Umbilical cord (tissue), 1 donor: ENCODE measurements at regions not wholly inside any gene's neighbourhood (a gene's known extent, or its start where the extent isn't known, plus 50 kb on each side); places are given as distances from the start of the nearest gene placed in this dataset.

Experiments used
- DNase-seq: peaks from one replicate; pipeline ENCODE4 v3.0.0-alpha.2; 2015; ENCODE audit warnings: low spot score

DNA sequence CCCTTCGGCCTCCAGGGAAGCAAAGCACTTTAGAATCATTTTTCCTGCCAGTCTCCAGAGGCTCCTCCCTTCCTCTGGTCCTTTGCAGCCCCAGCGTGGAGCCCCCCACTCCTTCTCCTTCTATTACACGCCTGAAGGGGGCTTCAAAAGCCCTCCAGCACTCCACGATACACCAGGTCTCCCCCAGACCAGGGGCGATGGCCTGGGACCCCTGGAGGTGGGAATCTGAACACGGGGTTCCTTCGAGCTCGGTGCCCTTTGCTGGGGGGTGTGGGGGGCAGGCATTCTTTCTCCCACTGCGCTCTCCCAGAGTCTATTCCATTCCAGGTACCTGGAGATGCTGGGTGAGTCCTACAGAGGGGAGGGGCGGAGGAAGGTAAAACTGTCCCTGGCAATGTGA lies 97.6 kb downstream of the HMX1 start:
- DNase-seq: no peak

GRCh38 chr4:8773124-8773931 lies 98.3 kb downstream of the HMX1 start:
- DNase-seq: no peak

GRCh38 chr4:8772499-8773123 lies 99.0 kb downstream of the HMX1 start:
- no peak for DNase-seq

- no peak for DNase-seq
These were observed 100.0 kb downstream of the HMX1 start for GRCh38 chr4:8771666-8772065.

GRCh38 chr4:8771258-8771590 lies 100.4 kb downstream of the HMX1 start:
- no peak for DNase-seq

DNA sequence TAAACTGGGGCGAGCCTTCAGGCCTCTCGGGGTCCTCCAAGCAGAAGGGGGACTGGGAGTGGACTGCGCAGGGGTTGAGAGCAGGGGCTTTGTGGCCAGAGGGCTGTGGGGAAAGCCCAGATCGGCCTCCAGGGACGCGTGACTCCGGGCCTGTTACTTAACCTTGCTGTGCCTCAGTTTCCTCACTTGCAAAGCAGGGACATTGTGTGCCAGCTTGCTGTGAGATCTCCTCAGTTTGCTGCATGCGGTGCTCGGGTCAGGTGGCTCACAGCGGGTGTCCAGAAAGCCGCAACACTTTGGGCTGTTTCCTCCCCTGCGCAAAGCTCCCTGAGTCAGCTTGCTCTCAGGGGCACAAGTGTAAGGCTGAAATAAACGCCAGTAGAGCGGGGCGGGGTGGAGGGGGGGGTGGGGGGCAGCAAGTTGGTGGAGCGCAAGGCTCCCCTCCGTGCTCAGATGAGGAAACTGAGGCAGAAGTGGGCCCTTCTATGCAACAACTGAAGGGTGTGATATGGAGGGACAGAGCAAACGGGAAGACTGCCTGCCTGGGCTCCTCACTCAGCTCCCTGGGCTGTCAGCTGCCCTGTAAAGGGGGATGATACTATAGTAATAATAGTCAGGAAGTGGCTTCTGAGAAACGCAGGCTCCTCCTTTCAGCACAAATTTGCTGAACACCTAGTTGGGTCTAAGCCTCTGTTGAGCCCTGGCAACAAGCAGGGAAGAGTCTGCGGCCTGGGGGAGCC lies 101.0 kb downstream of the HMX1 start:
- no peak for DNase-seq

DNA sequence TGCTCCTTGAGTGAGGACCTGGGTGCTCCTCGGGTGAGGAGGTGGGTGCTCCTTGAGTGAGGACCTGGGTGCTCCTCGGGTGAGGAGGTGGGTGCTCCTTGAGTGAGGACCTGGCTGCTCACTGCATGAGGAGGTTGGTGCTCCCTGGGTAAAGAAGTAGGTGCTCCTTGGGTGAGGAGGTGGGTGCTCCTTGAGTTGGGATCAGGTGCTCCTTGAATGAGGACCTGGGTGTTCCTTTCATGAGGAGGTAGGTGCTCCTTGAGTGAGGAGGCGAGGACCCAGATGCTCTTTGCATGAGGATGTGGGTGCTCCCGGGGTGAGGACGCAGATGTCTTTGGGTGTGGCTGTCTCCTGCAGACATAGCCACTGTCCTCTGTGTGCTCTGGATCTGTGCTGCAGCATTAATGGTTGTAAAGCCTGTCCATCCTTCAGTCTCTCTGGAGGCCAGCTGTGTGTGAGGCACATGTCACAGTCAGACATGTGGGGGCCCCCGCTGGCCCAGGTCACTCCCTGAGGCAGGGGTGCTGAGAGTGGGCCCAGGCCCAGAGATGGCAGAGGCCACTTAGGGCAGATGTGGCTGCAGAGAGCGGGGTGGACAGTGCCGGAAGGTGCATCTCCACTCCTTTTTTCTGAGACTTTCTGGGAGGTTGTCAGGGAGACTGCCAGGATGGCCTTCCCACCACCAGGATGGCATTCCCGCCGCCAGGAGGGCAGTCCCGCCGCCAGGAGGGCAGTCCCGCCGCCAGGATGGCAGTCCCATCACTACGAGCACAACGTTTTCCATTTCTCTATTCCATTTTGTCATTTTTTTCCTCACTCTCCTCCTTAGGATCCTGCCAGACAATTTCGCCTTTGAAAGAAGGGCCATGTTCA lies 101.8 kb downstream of the HMX1 start:
- DNase-seq: no peak

DNA sequence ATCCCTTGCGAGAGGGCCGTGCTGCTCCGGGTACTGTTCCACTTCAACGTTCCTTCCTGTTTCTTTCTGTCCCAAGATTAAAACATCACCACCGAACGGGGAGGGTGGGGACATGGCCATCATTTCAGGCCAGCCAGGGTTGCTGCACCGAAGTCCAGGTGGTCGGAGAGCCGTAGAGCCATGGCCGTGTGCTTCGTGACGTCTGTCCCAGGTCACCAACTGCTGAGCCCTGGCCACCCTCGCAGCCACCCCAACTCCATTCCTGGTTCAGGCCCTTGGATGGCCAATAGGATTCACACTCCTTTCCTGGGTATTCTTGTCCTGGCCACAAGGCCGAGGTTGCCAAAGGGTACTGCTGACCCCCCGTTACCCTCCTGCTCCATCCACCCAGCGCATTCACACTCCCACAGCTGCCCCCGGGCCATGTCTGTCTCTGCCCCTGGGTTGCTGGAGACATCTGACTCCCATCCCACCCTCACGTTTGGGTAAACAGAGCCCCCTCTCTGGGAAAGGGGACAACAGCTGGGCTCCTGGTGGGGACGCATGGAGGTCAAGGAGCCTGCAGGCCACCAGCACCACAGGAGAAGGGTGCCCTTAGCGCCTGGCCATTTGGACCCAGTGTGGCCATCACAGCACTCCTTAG lies 103.2 kb downstream of the HMX1 start:
- DNase-seq: no peak

- DNase-seq: no peak
These were observed 105.0 kb downstream of the HMX1 start for GRCh38 chr4:8766610-8767009.

- DNase-seq: no peak
These were observed 105.7 kb downstream of the HMX1 start for GRCh38 chr4:8765631-8766590.

DNA sequence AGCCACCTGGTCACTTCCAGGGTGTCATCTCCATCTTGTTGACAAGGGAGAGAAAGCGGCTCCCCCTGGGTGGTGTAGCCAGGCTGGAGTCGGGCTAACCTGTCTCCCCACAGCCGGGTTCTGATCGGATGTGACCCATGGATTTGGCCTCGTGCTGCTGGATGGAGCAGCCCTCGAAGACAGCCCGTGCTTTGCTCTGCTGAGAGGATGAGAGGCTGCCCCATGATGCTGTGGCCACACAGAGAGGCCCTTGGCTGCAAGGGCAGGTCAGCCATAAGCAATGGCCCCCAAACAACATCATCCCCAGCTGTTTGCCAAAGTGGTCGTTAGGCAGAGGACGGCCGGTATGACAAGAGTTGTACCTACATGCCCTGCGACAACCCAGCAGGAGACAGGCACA lies 106.6 kb downstream of the HMX1 start:
- no peak for DNase-seq

- DNase-seq: no peak
These were observed 107.4 kb downstream of the HMX1 start for GRCh38 chr4:8763966-8764901.

- DNase-seq: no peak
These were observed 108.5 kb downstream of the HMX1 start for GRCh38 chr4:8762951-8763735.

DNA sequence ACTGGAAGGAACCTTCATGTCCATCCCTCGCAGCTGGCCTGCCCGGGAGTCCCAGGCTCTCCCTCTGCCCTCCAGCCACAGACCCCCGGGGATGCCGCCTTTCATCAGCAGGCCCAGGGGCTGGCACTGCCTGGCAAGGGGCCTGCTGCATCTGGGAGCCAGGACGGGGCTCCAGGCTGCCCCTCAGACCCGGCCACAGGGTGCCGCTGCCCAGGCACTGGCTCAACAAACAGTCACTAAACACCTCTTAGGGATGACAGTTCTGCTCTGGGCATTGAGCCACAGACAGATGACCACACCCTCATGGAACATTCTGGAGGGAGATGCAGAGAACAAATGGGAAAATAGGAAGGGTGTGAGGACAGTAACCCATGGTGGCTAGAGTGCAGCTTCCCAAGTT lies 109.3 kb downstream of the HMX1 start:
- peak; percentile 3 for DNase-seq

GRCh38 chr4:8761824-8762205 lies 109.8 kb downstream of the HMX1 start:
- no peak for DNase-seq

GRCh38 chr4:8761167-8761823 lies 110.3 kb downstream of the HMX1 start:
- DNase-seq: peak; percentile 6

- DNase-seq: no peak
These were observed 111.1 kb downstream of the HMX1 start for GRCh38 chr4:8760561-8760960.

- no peak for DNase-seq
These were observed 111.7 kb downstream of the HMX1 start for GRCh38 chr4:8759987-8760386.
